HG03558 (cell line): ENCODE measurements at regions not wholly inside any gene's neighbourhood (a gene's known extent, or its start where the extent isn't known, plus 50 kb on each side); places are given as distances from the start of the nearest gene placed in this dataset.

Source experiments
- ATAC-seq: cut with Tn5 transposase; IDR thresholded peaks from one replicate; pipeline ENCODE4 v1.9.1; 2021; ENCODE audit warnings: moderate number of reproducible peaks; ENCODE audit not compliant: unreplicated experiment; ENCODE audit errors: extremely low read depth

GRCh38 chr15:62968699-62969098 lies 73.8 kb upstream of the TPM1 start:
- no peak for ATAC-seq

- no peak for ATAC-seq
Measured at GRCh38 chr15:62969442-62970089, 73.0 kb upstream of the TPM1 start.

GRCh38 chr15:62972814-62973213 lies 69.7 kb upstream of the TPM1 start:
- ATAC-seq, result no peak

GRCh38 chr15:62975515-62975914 lies 67.0 kb upstream of the TPM1 start:
- ATAC-seq, result no peak

- no peak for ATAC-seq
Measured at GRCh38 chr15:62976301-62976881, 66.2 kb upstream of the TPM1 start.

- ATAC-seq, result no peak
Measured at GRCh38 chr15:62977952-62978811, 64.4 kb upstream of the TPM1 start.

- ATAC-seq, result no peak
Measured at GRCh38 chr15:62979252-62979651, 63.3 kb upstream of the TPM1 start.

GRCh38 chr15:62981071-62981470 lies 61.5 kb upstream of the TPM1 start:
- no peak for ATAC-seq

GRCh38 chr15:62983956-62984355 lies 58.6 kb upstream of the TPM1 start:
- ATAC-seq, result no peak

- ATAC-seq, result no peak
Measured at GRCh38 chr15:62985768-62986167, 56.8 kb upstream of the TPM1 start.

GRCh38 chr15:62986948-62987347 lies 55.6 kb upstream of the TPM1 start:
- ATAC-seq, result no peak

GRCh38 chr15:62988701-62989100 lies 53.8 kb upstream of the TPM1 start:
- ATAC-seq, result no peak

- no peak for ATAC-seq
Measured at GRCh38 chr15:62989366-62990055, 53.0 kb upstream of the TPM1 start.

- no peak for ATAC-seq
Measured at GRCh38 chr15:62991698-62992097, 50.8 kb upstream of the TPM1 start.

- no peak for ATAC-seq
Measured at GRCh38 chr15:62992302-62992701, 50.2 kb upstream of the TPM1 start.
